Esophagus muscularis mucosa (tissue), 3 donors: ENCODE measurements at regions not wholly inside any gene's neighbourhood (a gene's known extent, or its start where the extent isn't known, plus 50 kb on each side); places are given as distances from the start of the nearest gene placed in this dataset.

Source experiments
- CTCF ChIP-seq, 3 experiments: fragments of 200-600 bp in 2 of 3; fragments of 450-650 bp in 1 of 3; sonication (generic) in 2 of 3; IDR thresholded peaks; one replicate each; pipeline ENCODE4 v1.5.1; 2017 to 2019; ENCODE audit warnings: antibody characterized with exemption in 3 of 3, mild to moderate bottlenecking in 2 of 3, moderate library complexity in 1 of 3
- POLR2A ChIP-seq: fragments of 450-650 bp; IDR thresholded peaks from one replicate; pipeline ENCODE4 v1.6.1; 2017; ENCODE audit warnings: antibody characterized with exemption, moderate library complexity, mild to moderate bottlenecking, low read depth
- POLR2AphosphoS5 ChIP-seq, 2 donors: sonication (generic); formaldehyde crosslinking; IDR thresholded peaks; one replicate each; pipeline ENCODE4 v1.6.1; 2017; ENCODE audit warnings: antibody characterized with exemption in 2 of 2

GRCh38 chr2:57954020-57954419, 92.6 kb upstream of the VRK2 start:
- TF ChIP-seq CTCF (IDR thresholded peaks at IDR 0.05) (no peak), POLR2A (no peak), POLR2AphosphoS5 (IDR thresholded peaks at IDR 0.05) (no peak)
